ENCODE measurements at regions not wholly inside any gene's neighbourhood (a gene's known extent, or its start where the extent isn't known, plus 50 kb on each side); places are given as distances from the start of the nearest gene placed in this dataset.

DNA sequence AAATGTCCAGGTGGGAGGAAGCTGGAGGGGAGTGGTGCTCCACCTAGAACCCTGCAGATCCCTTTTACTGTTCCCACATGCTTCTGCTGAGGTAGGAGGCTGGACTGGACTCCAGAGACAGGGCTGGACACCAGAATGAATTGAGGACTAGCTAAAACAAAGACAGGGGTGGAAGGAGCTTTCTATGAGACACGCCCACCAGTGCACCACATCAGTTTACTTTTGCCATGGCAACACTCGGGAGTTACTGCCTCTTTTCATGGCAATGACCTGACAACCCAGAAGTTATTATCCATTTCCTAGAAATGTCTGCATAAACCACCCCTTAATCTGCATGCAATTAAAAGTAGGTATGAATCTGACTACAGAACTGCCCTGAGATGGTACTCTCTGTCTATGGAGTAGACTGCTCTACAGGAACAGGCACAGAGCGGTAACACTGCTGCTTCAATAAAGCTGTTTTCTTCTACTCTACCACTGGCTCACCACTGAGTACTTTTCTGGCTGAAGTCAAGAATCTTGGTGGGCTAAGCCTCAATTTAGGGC is 211.7 kb downstream of the TFAP2C start:
- 17 to 83% (median 58%) methylated on average over 1 to 3 of the region's 3 CpGs; no CpG with 5 or more reads in 2 of the 10 experiments for WGBS, 10 experiments

DNA sequence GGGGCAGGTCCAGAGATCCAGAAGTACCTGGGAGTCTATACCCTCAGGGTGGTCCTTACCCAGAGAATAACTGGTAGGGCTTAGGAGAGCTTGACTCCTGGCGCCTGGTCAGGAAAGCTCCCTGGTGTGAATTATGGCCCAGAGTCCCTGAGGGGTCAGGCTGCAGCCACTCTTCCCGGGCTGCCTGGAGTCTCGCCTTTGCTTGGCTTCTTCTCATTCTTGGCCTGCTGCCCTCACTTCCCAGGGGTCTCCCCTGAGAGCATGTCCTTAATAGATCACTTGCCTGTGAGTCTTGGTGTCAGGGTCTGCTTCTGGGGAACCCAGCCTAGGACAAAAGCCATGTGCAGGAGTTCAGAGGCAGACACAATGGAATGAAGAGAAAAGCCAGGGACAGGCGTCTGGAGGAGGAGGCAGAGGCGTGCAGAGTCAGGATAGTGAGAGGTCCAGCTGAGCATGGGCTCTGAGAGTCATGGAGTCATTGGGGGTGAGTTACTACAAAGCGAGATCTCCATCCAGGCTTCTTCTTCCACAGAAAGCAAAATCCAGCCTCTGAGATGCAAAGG is 212.3 kb downstream of the TFAP2C start:
- no peak overlapping the region for H3K27ac ChIP-seq
- H3K4me3 ChIP-seq: no peak overlapping the region
- 47 to 100% (median 58%) methylated on average over 1 to 4 of the region's 6 CpGs; no CpG with 5 or more reads in 5 of the 10 experiments for WGBS, 10 experiments
- in situ Hi-C loops (cut with MboI; ENCODE audit: low pct_unique_long_range_greater_than_20kb in 2 of 9, low sequenced_read_pairs in 9 of 9, unreplicated experiment in 9 of 9): no loop called here
- H3K4me1 ChIP-seq (replicated peaks in 1 of 2): peaks cover 3 to 4% of the 10 kb centered on the region in 2 donors
- peak in 2 of 8 experiments; percentile 5 to 13 for ATAC-seq (replicated peaks in 6 of 8)

More for the DNA sequence above, 211.7 kb downstream of the TFAP2C start:
- in situ Hi-C loops (cut with MboI; ENCODE audit: low pct_unique_long_range_greater_than_20kb in 2 of 9, low sequenced_read_pairs in 9 of 9, unreplicated experiment in 9 of 9): no loop called here
- Histone ChIP-seq H3K27ac (no peak overlapping the region), H3K4me3 (no peak overlapping the region), H3K4me1 (replicated peaks in 1 of 2) (peaks cover 3 to 4% of the 10 kb centered on the region in 2 donors)
- ATAC-seq (replicated peaks in 6 of 8): peak; percentile 39 to 84 (median 60)

DNA sequence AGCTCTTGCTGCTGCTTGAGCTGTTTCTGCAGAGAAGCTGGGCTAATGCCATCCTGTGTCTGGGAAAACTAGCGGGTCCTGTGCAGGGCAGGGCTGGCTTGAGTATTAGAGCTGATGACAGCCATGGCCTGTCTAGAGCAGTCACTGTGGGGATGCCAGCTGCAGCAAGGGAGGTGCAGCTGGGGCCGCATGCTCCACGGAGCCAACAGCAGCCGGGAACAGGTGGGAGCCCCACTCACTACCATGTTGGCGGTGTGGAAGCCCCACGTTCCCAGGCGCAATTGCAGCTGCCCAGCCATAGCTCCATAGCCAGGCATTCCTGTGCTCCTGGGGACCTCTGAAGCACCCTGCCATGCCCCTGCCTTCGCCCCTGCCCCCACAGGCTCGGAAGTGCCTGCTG is 212.9 kb downstream of the TFAP2C start:
- in situ Hi-C loops (cut with MboI; ENCODE audit: low pct_unique_long_range_greater_than_20kb in 2 of 9, low sequenced_read_pairs in 9 of 9, unreplicated experiment in 9 of 9): no loop called here
- Histone ChIP-seq H3K4me3 (no peak overlapping the region), H3K4me1 (replicated peaks in 1 of 2) (peaks cover 3 to 4% of the 10 kb centered on the region in 2 donors), H3K27ac (no peak overlapping the region)
- 47 to 100% (median 93%) methylated on average over 1 to 4 of the region's 9 CpGs; no CpG with 5 or more reads in 6 of the 10 experiments for WGBS, 10 experiments
- ATAC-seq (replicated peaks in 6 of 8): no peak

GRCh38 chr20:56843386-56843785 is 214.3 kb downstream of the TFAP2C start:
- peaks cover 3 to 4% of the 10 kb centered on the region in 2 donors for H3K4me1 ChIP-seq (replicated peaks in 1 of 2)
- H3K27ac ChIP-seq: no peak overlapping the region
- in situ Hi-C loops (cut with MboI; ENCODE audit: low pct_unique_long_range_greater_than_20kb in 2 of 9, low sequenced_read_pairs in 9 of 9, unreplicated experiment in 9 of 9): no loop called here
- ATAC-seq (replicated peaks in 6 of 8): no peak
- no peak overlapping the region for H3K4me3 ChIP-seq
- WGBS, 10 experiments: 59 to 100% (median 78%) methylated on average over 2 to 4 of the region's 7 CpGs; no CpG with 5 or more reads in 4 of the 10 experiments

DNA sequence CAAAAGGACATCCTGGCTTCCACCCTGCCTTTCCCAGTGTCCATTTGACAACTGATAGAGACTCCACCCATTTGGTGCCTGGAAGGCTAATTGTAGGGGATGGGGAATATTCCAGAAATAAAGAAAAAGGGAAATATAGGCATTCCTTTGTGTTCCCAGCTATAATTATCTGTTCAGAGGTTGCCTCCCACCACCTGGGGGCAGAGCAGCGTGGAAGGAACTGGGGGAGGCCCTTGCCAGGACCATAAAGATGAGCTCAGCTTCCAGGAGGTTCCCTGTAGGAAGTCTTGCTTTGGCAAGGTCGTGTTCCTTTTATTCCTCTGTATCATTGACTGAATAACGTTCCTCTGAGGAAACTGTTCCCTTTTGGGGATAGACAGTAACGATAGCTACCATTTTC is 214.7 kb downstream of the TFAP2C start:
- in situ Hi-C loops (cut with MboI; ENCODE audit: low pct_unique_long_range_greater_than_20kb in 2 of 9, low sequenced_read_pairs in 9 of 9, unreplicated experiment in 9 of 9): no loop called here
- Histone ChIP-seq H3K4me1 (replicated peaks in 1 of 2) (peaks cover 3 to 4% of the 10 kb centered on the region in 2 donors), H3K4me3 (no peak overlapping the region), H3K27ac (no peak overlapping the region)
- ATAC-seq (replicated peaks in 6 of 8): peak in 3 of 8 experiments; percentile 2 to 33 (median 6)
- WGBS, 10 experiments: 40 to 100% (median 68%) methylated on average over 1 to 4 of the region's 4 CpGs

GRCh38 chr20:56845546-56846086 is 216.5 kb downstream of the TFAP2C start:
- Histone ChIP-seq H3K4me1 (replicated peaks in 1 of 2) (peaks cover under 1 to 3% of the 10 kb centered on the region in 2 donors), H3K4me3 (no peak overlapping the region), H3K27ac (no peak overlapping the region)
- in situ Hi-C loops (cut with MboI; ENCODE audit: low pct_unique_long_range_greater_than_20kb in 2 of 9, low sequenced_read_pairs in 9 of 9, unreplicated experiment in 9 of 9): no loop called here
- WGBS, 10 experiments: 45 to 88% (median 71%) methylated on average over 1 to 4 of the region's 4 CpGs; no CpG with 5 or more reads in 2 of the 10 experiments
- ATAC-seq (replicated peaks in 6 of 8): no peak

DNA sequence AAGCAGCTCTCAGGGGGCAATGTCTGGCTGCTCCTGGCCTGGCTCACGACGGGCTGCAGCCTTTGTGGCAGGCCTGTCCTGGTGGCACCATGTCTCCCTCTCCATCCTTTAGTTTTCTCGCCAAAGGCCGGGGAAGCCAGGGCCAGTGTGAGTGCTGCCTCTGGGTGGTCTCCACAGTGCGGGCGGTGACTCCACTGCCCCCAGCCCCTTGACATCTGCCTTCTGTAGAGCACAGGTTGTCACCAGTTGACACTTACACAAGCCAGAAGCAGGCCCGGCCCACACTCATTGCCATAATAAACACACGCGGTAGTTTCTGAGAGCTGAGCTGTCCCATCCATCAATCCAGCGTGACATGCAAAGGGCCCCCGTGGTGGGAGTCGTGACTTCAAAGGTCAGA is 219.5 kb downstream of the TFAP2C start:
- no peak for ATAC-seq (replicated peaks in 6 of 8)
- H3K4me1 ChIP-seq (replicated peaks in 1 of 2): no peaks in the 10 kb centered on the region
- no peak overlapping the region for H3K27ac ChIP-seq
- no peak overlapping the region for H3K4me3 ChIP-seq
- in situ Hi-C loops (cut with MboI; ENCODE audit: low pct_unique_long_range_greater_than_20kb in 2 of 9, low sequenced_read_pairs in 9 of 9, unreplicated experiment in 9 of 9): no loop called here
- 24 to 100% (median 49%) methylated on average over 1 to 4 of the region's 12 CpGs; no CpG with 5 or more reads in 6 of the 10 experiments for WGBS, 10 experiments

GRCh38 chr20:56851552-56851951 is 222.4 kb downstream of the TFAP2C start:
- in situ Hi-C loops (cut with MboI; ENCODE audit: low pct_unique_long_range_greater_than_20kb in 2 of 9, low sequenced_read_pairs in 9 of 9, unreplicated experiment in 9 of 9): no loop called here
- no peak for ATAC-seq (replicated peaks in 6 of 8)
- H3K27ac ChIP-seq: no peak overlapping the region
- H3K4me3 ChIP-seq: no peak overlapping the region
- no peaks in the 10 kb centered on the region for H3K4me1 ChIP-seq (replicated peaks in 1 of 2)
- 14 to 100% (median 100%) methylated on average over 1 of the region's 1 CpG; no CpG with 5 or more reads in 2 of the 10 experiments for WGBS, 10 experiments

DNA sequence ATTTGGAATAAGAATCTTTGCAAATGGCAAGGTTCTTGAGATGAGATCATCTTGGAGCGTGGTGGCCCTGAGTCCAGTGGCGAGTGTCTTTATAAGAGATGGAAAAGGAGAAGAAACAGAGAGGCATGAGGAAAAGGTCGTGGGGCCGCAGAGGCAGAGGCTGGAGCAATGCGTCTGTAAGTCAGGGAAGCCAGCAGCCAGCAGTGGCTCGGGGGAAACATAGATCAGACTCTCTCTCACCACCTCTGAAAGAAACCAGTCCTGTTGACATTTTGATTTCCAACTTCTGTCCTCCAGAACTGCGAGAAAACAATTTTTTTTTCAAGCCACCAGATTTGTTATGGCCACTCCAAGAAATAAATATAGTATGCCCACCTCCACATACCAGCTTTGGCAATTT is 226.6 kb downstream of the TFAP2C start:
- Histone ChIP-seq H3K27ac (no peak overlapping the region), H3K4me3 (no peak overlapping the region), H3K4me1 (replicated peaks in 1 of 2) (peaks cover 5 to 17% of the 10 kb centered on the region in 2 donors)
- in situ Hi-C loops (cut with MboI; ENCODE audit: low pct_unique_long_range_greater_than_20kb in 2 of 9, low sequenced_read_pairs in 9 of 9, unreplicated experiment in 9 of 9): no loop called here
- no peak for ATAC-seq (replicated peaks in 6 of 8)
- WGBS, 10 experiments: 60 to 100% (median 76%) methylated on average over 2 to 7 of the region's 7 CpGs; no CpG with 5 or more reads in 3 of the 10 experiments

GRCh38 chr20:56857950-56858349 is 228.8 kb downstream of the TFAP2C start:
- Histone ChIP-seq H3K27ac (no peak overlapping the region), H3K4me1 (replicated peaks in 1 of 2) (peaks cover 5 to 19% of the 10 kb centered on the region in 2 donors), H3K4me3 (no peak overlapping the region)
- no peak for ATAC-seq (replicated peaks in 6 of 8)
- 0 to 100% (median 97%) methylated on average over 1 to 5 of the region's 8 CpGs; no CpG with 5 or more reads in 1 of the 10 experiments for WGBS, 10 experiments
- in situ Hi-C loops (cut with MboI; ENCODE audit: low pct_unique_long_range_greater_than_20kb in 2 of 9, low sequenced_read_pairs in 9 of 9, unreplicated experiment in 9 of 9): no loop called here

DNA sequence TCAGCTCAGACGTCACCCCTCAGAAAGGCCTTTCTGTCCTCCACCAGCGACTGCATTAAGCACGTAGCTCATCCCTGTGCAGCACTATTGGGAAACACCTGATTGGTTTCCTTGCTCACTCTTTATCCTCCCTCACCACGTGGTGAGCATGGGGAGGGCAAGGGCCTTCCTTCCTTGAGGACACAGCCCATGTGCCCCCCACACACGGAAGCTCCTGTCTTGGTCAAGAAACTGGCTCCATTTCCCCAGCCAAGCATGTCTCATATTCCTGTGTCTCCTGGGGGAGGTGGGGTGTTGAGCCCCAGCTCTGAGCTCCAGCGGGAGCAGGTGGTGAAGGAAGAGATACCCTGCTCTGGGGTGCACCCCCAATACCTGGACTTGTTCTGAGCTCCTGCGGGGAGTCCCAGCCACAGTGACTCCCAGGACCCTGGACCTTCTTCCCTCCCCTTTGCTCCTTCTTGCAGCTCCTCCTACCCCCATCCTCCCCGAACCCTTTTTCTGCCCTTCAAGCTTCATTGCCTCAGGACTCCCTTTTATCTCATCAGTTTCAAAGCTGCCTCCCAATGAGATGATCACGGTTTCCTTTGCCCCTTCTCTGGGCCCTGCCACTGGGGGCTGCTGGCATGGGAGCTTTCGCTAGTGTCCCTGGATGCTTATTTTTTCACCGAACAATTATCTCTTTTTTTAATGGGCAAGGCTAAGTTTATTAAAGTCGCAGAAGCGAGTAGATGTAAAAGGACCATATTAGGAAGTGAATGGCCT is 230.1 kb downstream of the TFAP2C start:
- ATAC-seq (replicated peaks in 6 of 8): peak in 2 of 8 experiments; percentile 16 to 27
- in situ Hi-C loops (cut with MboI; ENCODE audit: low pct_unique_long_range_greater_than_20kb in 2 of 9, low sequenced_read_pairs in 9 of 9, unreplicated experiment in 9 of 9): no loop called here

GRCh38 chr20:56859801-56860261 is 230.7 kb downstream of the TFAP2C start:
- ATAC-seq (replicated peaks in 6 of 8): peak in 7 of 8 experiments; percentile 12 to 75 (median 72)
- H3K4me3 ChIP-seq: no peak overlapping the region
- WGBS, 10 experiments: no CpG with 5 or more reads among the region's 10 CpGs

More for the DNA sequence above, 230.1 kb downstream of the TFAP2C start:
- 29 to 82% (median 68%) methylated on average over 1 to 8 of the region's 13 CpGs; no CpG with 5 or more reads in 2 of the 10 experiments for WGBS, 10 experiments
- H3K27ac ChIP-seq: peak overlapping the region in 1 of 2 donors; percentile 21
- H3K4me3 ChIP-seq: no peak overlapping the region
- peaks cover 5 to 19% of the 10 kb centered on the region in 2 donors for H3K4me1 ChIP-seq (replicated peaks in 1 of 2)

DNA sequence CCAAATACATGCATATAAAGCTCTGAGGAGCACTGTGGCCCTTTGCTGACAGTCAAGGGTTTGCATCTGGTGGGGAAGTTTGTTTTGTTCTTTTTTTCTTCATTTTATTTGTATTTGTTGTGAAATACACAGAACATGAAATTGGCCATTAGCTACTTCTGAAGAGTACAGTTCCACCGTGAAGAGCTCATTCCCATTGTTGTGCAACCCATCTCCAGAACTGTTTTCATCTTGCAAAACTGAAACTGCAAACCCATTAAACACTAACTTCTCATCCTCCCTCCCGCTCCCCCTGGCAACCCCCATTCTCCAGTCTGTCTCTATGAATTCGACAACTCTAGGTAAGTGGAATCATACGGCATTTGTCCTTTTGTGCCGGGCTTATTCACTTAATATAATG is 231.3 kb downstream of the TFAP2C start:
- H3K4me1 ChIP-seq (replicated peaks in 1 of 2): peaks cover 5 to 19% of the 10 kb centered on the region in 2 donors
- ATAC-seq (replicated peaks in 6 of 8): peak in 2 of 8 experiments; percentile 26 to 30
- in situ Hi-C loops (cut with MboI; ENCODE audit: low pct_unique_long_range_greater_than_20kb in 2 of 9, low sequenced_read_pairs in 9 of 9, unreplicated experiment in 9 of 9): no loop called here
- no peak overlapping the region for H3K4me3 ChIP-seq
- WGBS, 10 experiments: 19 to 100% (median 54%) methylated on average over 1 to 5 of the region's 5 CpGs; no CpG with 5 or more reads in 2 of the 10 experiments
- no peak overlapping the region for H3K27ac ChIP-seq

More at GRCh38 chr20:56859801-56860261, 230.7 kb downstream of the TFAP2C start:
- Histone ChIP-seq H3K27ac (peak overlapping the region in 1 of 2 donors; percentile 21), H3K4me1 (replicated peaks in 1 of 2) (peaks cover 5 to 19% of the 10 kb centered on the region in 2 donors)
- in situ Hi-C loops (cut with MboI; ENCODE audit: low pct_unique_long_range_greater_than_20kb in 2 of 9, low sequenced_read_pairs in 9 of 9, unreplicated experiment in 9 of 9): no loop called here
